ENCODE measurements at regions not wholly inside any gene's neighbourhood (a gene's known extent, or its start where the extent isn't known, plus 50 kb on each side); places are given as distances from the start of the nearest gene placed in this dataset.

DNA sequence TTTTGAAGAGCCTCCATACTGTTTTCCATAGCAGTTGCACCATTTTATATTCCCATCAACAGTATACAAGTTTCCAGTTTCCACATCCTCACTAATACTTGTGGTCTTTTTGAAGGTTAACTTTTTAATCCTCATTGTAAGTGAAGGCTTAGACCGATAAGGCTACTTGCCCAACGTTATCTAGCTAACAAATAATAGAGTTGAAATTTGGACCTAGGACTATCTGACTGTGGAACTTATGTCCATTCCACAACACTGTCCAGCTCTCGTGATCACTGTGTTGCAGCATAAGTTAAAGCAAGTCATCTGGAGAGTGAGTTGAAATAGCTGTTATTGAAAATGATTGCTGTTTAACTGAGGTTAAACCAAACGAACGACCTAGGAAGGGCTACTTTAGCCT, 84.0 kb downstream of the ZNF92 start (continued):
- TF ChIP-seq HNF4A (CRISPR knock-in tag; IDR thresholded peaks at IDR 0.05) (peak; percentile 95), ZNF550 (CRISPR knock-in tag; IDR thresholded peaks at IDR 0.05; ENCODE audit: borderline replicate concordance) (no peak), GATA4 (IDR thresholded peaks at IDR 0.05; ENCODE audit: borderline replicate concordance, low read depth) (peak; percentile 62; the same call in 1 of the 2 replicates), FOXO1 (CRISPR knock-in tag; IDR thresholded peaks at IDR 0.05) (peak; percentile 62; the same call in 1 of the 2 replicates), KLF9 (CRISPR knock-in tag; IDR thresholded peaks at IDR 0.05; ENCODE audit: low read depth) (no peak), FOXA1 (IDR thresholded peaks at IDR 0.05) (no peak), FOXA1 (CRISPR knock-in tag; IDR thresholded peaks at IDR 0.05) (peak; percentile 15; the same call in 1 of the 2 replicates), ZNF644 (CRISPR knock-in tag; IDR thresholded peaks at IDR 0.05; ENCODE audit: low read depth) (peak; percentile 75), SRSF4 (IDR thresholded peaks at IDR 0.05; ENCODE audit: low read depth, low read length, poor library complexity, severe bottlenecking) (no peak), ZIK1 (CRISPR knock-in tag; IDR thresholded peaks at IDR 0.05; ENCODE audit: borderline replicate concordance, low read depth) (no peak), NCOR1 (IDR thresholded peaks at IDR 0.05; ENCODE audit: borderline replicate concordance, low read length) (peak; percentile 76), RBM39 (IDR thresholded peaks at IDR 0.05; ENCODE audit: low read depth, low read length, poor library complexity, severe bottlenecking) (no peak), SIX1 (CRISPR knock-in tag; IDR thresholded peaks at IDR 0.05; ENCODE audit: borderline replicate concordance) (peak; percentile 63; the same call in 1 of the 2 replicates), BCL6 (CRISPR knock-in tag; IDR thresholded peaks at IDR 0.05) (peak; percentile 29; the same call in 1 of the 2 replicates), DPF2 (CRISPR knock-in tag; IDR thresholded peaks at IDR 0.05; ENCODE audit: borderline replicate concordance, low read depth) (peak; percentile 75; the same call in 1 of the 2 replicates), NONO (IDR thresholded peaks at IDR 0.05) (no peak), NONO (CRISPR knock-in tag; conservative IDR thresholded peaks at IDR 0.05) (peak; percentile 65; the same call in 1 of the 2 replicates), TBX2 (CRISPR knock-in tag; IDR thresholded peaks at IDR 0.05; ENCODE audit: borderline replicate concordance) (peak; percentile 30; the same call in 1 of the 2 replicates), ELF3 (CRISPR knock-in tag; IDR thresholded peaks at IDR 0.05) (peak; percentile 26; the same call in 1 of the 2 replicates)
- TF ChIP-seq, protein P1, sequence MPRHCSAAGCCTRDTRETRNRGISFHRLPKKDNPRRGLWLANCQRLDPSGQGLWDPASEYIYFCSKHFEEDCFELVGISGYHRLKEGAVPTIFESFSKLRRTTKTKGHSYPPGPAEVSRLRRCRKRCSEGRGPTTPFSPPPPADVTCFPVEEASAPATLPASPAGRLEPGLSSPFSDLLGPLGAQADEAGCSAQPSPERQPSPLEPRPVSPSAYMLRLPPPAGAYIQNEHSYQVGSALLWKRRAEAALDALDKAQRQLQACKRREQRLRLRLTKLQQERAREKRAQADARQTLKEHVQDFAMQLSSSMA (CRISPR knock-in tag; IDR thresholded peaks at IDR 0.05) = no peak
- TF ChIP-seq, protein P2, sequence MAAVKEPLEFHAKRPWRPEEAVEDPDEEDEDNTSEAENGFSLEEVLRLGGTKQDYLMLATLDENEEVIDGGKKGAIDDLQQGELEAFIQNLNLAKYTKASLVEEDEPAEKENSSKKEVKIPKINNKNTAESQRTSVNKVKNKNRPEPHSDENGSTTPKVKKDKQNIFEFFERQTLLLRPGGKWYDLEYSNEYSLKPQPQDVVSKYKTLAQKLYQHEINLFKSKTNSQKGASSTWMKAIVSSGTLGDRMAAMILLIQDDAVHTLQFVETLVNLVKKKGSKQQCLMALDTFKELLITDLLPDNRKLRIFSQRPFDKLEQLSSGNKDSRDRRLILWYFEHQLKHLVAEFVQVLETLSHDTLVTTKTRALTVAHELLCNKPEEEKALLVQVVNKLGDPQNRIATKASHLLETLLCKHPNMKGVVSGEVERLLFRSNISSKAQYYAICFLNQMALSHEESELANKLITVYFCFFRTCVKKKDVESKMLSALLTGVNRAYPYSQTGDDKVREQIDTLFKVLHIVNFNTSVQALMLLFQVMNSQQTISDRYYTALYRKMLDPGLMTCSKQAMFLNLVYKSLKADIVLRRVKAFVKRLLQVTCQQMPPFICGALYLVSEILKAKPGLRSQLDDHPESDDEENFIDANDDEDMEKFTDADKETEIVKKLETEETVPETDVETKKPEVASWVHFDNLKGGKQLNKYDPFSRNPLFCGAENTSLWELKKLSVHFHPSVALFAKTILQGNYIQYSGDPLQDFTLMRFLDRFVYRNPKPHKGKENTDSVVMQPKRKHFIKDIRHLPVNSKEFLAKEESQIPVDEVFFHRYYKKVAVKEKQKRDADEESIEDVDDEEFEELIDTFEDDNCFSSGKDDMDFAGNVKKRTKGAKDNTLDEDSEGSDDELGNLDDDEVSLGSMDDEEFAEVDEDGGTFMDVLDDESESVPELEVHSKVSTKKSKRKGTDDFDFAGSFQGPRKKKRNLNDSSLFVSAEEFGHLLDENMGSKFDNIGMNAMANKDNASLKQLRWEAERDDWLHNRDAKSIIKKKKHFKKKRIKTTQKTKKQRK (IDR thresholded peaks at IDR 0.05; ENCODE audit: low read length) = no peak
- TF ChIP-seq, protein P3, sequence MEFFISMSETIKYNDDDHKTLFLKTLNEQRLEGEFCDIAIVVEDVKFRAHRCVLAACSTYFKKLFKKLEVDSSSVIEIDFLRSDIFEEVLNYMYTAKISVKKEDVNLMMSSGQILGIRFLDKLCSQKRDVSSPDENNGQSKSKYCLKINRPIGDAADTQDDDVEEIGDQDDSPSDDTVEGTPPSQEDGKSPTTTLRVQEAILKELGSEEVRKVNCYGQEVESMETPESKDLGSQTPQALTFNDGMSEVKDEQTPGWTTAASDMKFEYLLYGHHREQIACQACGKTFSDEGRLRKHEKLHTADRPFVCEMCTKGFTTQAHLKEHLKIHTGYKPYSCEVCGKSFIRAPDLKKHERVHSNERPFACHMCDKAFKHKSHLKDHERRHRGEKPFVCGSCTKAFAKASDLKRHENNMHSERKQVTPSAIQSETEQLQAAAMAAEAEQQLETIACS (CRISPR knock-in tag; IDR thresholded peaks at IDR 0.05) = no peak
- TF ChIP-seq, protein P4, sequence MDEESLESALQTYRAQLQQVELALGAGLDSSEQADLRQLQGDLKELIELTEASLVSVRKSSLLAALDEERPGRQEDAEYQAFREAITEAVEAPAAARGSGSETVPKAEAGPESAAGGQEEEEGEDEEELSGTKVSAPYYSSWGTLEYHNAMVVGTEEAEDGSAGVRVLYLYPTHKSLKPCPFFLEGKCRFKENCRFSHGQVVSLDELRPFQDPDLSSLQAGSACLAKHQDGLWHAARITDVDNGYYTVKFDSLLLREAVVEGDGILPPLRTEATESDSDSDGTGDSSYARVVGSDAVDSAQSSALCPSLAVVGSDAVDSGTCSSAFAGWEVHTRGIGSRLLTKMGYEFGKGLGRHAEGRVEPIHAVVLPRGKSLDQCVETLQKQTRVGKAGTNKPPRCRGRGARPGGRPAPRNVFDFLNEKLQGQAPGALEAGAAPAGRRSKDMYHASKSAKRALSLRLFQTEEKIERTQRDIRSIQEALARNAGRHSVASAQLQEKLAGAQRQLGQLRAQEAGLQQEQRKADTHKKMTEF (CRISPR knock-in tag; IDR thresholded peaks at IDR 0.05) = 0 out of 2 replicates have a peak, but pooled peaks have one; percentile 34
- TF ChIP-seq, protein P5, sequence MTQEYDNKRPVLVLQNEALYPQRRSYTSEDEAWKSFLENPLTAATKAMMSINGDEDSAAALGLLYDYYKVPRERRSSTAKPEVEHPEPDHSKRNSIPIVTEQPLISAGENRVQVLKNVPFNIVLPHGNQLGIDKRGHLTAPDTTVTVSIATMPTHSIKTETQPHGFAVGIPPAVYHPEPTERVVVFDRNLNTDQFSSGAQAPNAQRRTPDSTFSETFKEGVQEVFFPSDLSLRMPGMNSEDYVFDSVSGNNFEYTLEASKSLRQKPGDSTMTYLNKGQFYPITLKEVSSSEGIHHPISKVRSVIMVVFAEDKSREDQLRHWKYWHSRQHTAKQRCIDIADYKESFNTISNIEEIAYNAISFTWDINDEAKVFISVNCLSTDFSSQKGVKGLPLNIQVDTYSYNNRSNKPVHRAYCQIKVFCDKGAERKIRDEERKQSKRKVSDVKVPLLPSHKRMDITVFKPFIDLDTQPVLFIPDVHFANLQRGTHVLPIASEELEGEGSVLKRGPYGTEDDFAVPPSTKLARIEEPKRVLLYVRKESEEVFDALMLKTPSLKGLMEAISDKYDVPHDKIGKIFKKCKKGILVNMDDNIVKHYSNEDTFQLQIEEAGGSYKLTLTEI (CRISPR knock-in tag; conservative IDR thresholded peaks at IDR 0.05) = no peak
